Stimulated activated CD8-positive, alpha-beta memory T cell treated with anti-CD3 and anti-CD28 coated beads, Interleukin-15, amount 100 ng/mL, for 48 hours (primary cell): ENCODE measurements at regions not wholly inside any gene's neighbourhood (a gene's known extent, or its start where the extent isn't known, plus 50 kb on each side); places are given as distances from the start of the nearest gene placed in this dataset.
"Not testable (repeated sequence)": the region's sequence is repeated elsewhere in the genome, so short reads cannot be mapped to it uniquely, and the experiment has no call there.

Experiments used
- DNase-seq, 2 donors: peaks; one replicate each; pipeline ENCODE4 v3.0.0-alpha.2; 2020; ENCODE audit warnings: low read depth in 2 of 2

GRCh38 chr11:87971354-87971753 lies 203.9 kb downstream of the RAB38 start:
- DNase-seq: no peak

- no peak for DNase-seq
These were observed 204.5 kb downstream of the RAB38 start for GRCh38 chr11:87970762-87971161.

- no peak for DNase-seq
These were observed 207.8 kb downstream of the RAB38 start for GRCh38 chr11:87967459-87967858.

- DNase-seq: no peak
These were observed 208.5 kb downstream of the RAB38 start for GRCh38 chr11:87966694-87967093.

GRCh38 chr11:87966216-87966615 lies 209.0 kb downstream of the RAB38 start:
- DNase-seq: no peak

GRCh38 chr11:87961606-87962005 lies 213.6 kb downstream of the RAB38 start:
- no peak for DNase-seq

- no peak for DNase-seq
These were observed 217.3 kb downstream of the RAB38 start for GRCh38 chr11:87957961-87958360.

GRCh38 chr11:87954476-87954875 lies 220.8 kb downstream of the RAB38 start:
- no peak for DNase-seq

GRCh38 chr11:87942786-87943185 lies 232.5 kb downstream of the RAB38 start:
- no peak for DNase-seq

- no peak for DNase-seq
These were observed 241.1 kb downstream of the RAB38 start for GRCh38 chr11:87934182-87934581.

- no peak for DNase-seq
These were observed 248.8 kb downstream of the RAB38 start for GRCh38 chr11:87926250-87926970.

- DNase-seq: no peak
These were observed 251.1 kb downstream of the RAB38 start for GRCh38 chr11:87924125-87924524.

- no peak for DNase-seq
These were observed 258.1 kb downstream of the RAB38 start for GRCh38 chr11:87917111-87917510.

GRCh38 chr11:87909178-87909577 lies 266.1 kb downstream of the RAB38 start:
- no peak for DNase-seq

GRCh38 chr11:87908086-87908485 lies 267.2 kb downstream of the RAB38 start:
- DNase-seq: no peak

- DNase-seq: no peak
These were observed 271.9 kb downstream of the RAB38 start for GRCh38 chr11:87903345-87903744.

GRCh38 chr11:87901341-87901740 lies 273.9 kb downstream of the RAB38 start:
- no peak for DNase-seq

- no peak for DNase-seq
These were observed 277.3 kb downstream of the RAB38 start for GRCh38 chr11:87897921-87898320.

- no peak for DNase-seq
These were observed 278.2 kb downstream of the RAB38 start for GRCh38 chr11:87897071-87897470.

- DNase-seq: no peak
These were observed 280.3 kb downstream of the RAB38 start for GRCh38 chr11:87894961-87895360.

- DNase-seq: no peak
These were observed 283.0 kb downstream of the RAB38 start for GRCh38 chr11:87892291-87892690.

GRCh38 chr11:87889126-87889525 lies 286.1 kb downstream of the RAB38 start:
- no peak for DNase-seq

- not testable (repeated sequence) for DNase-seq
These were observed 290.2 kb downstream of the RAB38 start for GRCh38 chr11:87885084-87885483.

- DNase-seq: no peak
These were observed 296.1 kb downstream of the RAB38 start for GRCh38 chr11:87879118-87879517.
